Nephron (organoid): ENCODE measurements at regions not wholly inside any gene's neighbourhood (a gene's known extent, or its start where the extent isn't known, plus 50 kb on each side); places are given as distances from the start of the nearest gene placed in this dataset.
"Not testable (repeated sequence)": the region's sequence is repeated elsewhere in the genome, so short reads cannot be mapped to it uniquely, and the experiment has no call there.

Experiments
- H3K27ac Mint-ChIP-seq, 3 experiments: 2 replicates each; pipeline ENCODE4 v1.8.0; 2020; ENCODE audit warnings: mixed read lengths in 3 of 3, mild to moderate bottlenecking in 2 of 3, moderate library complexity in 1 of 3
- H3K27me3 Mint-ChIP-seq: 2 replicates; pipeline ENCODE4 v1.8.0; 2021; ENCODE audit warnings: low read depth, mild to moderate bottlenecking, moderate library complexity, mixed read lengths
- H3K36me3 Mint-ChIP-seq: 2 replicates; pipeline ENCODE4 v1.8.0; 2020; ENCODE audit warnings: low read depth, mixed read lengths
- H3K4me1 Mint-ChIP-seq: 2 replicates; pipeline ENCODE4 v1.8.0; 2020; ENCODE audit warnings: mixed read lengths
- H3K4me3 Mint-ChIP-seq, 3 experiments: 2 replicates each; pipeline ENCODE4 v1.8.0; 2020; ENCODE audit warnings: mild to moderate bottlenecking in 3 of 3, mixed read lengths in 3 of 3, moderate library complexity in 2 of 3
- H3K9me3 Mint-ChIP-seq: 2 replicates; pipeline ENCODE4 v1.8.0; 2020; ENCODE audit warnings: mixed read lengths
- CTCF ChIP-seq, 3 experiments: fragments of 200-600 bp; sonication (generic); IDR thresholded peaks; one replicate each; pipeline ENCODE4 v1.5.0; 2021; ENCODE audit warnings: antibody characterized with exemption in 3 of 3; ENCODE audit not compliant: unreplicated experiment in 3 of 3

DNA sequence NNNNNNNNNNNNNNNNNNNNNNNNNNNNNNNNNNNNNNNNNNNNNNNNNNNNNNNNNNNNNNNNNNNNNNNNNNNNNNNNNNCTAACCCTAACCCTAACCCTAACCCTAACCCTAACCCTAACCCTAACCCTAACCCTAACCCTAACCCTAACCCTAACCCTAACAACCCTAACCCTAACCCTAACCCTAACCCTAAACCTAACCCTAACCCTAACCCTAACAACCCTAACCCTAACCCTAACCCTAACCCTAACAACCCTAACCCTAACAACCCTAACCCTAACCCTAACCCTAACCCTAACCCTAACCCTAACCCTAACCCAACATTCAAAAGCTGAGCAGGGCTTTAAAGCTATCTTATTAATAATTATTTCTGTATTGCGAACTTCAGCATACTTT is 182.5 kb upstream of the FAM20C start:
- H3K27ac Mint-ChIP-seq, H3K27me3 Mint-ChIP-seq, H3K9me3 Mint-ChIP-seq, H3K4me3 Mint-ChIP-seq, H3K4me1 Mint-ChIP-seq, H3K36me3 Mint-ChIP-seq: not testable (repeated sequence)

GRCh38 chr7:32565-33280 is 159.6 kb upstream of the FAM20C start:
- not testable (repeated sequence) for H3K4me1 Mint-ChIP-seq, H3K4me3 Mint-ChIP-seq, H3K9me3 Mint-ChIP-seq, H3K27ac Mint-ChIP-seq, H3K27me3 Mint-ChIP-seq, H3K36me3 Mint-ChIP-seq

DNA sequence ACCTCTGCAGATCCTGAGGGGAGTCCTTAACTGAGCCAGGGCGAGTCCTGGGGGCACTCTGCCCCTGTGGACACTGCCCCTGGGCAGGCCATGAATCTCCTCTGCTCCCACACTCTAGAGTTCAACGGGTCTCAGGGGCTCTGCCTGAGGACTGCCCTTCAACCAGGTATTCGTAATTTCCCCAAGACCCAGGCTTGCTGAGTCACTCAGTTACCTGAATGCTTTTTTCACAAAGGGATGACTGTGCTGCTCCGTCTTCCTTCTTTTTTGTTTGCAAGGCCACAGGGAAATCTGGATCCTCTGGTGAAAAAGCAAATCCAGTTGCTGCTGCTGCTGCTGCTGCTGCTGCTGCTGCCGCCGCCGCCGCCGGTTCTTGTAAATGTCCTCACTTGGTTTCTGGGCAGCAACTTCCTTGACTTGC is 157.2 kb upstream of the FAM20C start:
- not testable (repeated sequence) for H3K4me1 Mint-ChIP-seq, H3K27me3 Mint-ChIP-seq, H3K9me3 Mint-ChIP-seq, H3K4me3 Mint-ChIP-seq, H3K36me3 Mint-ChIP-seq, H3K27ac Mint-ChIP-seq

GRCh38 chr7:36539-36938 is 155.8 kb upstream of the FAM20C start:
- H3K4me1 Mint-ChIP-seq, H3K36me3 Mint-ChIP-seq, H3K27me3 Mint-ChIP-seq, H3K4me3 Mint-ChIP-seq, H3K9me3 Mint-ChIP-seq, H3K27ac Mint-ChIP-seq: not testable (repeated sequence)

DNA sequence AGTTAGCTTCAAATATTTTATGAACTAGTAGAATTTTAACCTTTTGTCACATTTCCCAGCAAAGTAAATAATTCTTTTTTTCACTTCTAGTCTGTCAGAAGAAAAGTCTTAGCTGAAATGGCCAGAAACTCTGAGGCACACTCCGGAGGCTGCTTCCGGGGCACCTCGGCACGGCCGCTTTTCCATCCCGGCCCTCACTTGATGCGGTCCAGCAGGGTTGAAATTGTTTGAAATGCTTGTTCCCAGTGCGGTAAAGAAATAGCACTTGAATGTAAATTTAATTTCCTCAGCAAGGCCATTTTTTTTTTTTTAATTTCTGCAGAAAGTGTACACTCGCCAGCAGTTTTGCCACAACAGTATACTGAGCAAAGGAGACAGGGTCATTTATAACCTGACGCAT is 154.7 kb upstream of the FAM20C start:
- H3K27ac Mint-ChIP-seq, H3K9me3 Mint-ChIP-seq: not testable (repeated sequence)
- peaks cover 17% of the 10 kb centered on the region for H3K27me3 Mint-ChIP-seq

DNA sequence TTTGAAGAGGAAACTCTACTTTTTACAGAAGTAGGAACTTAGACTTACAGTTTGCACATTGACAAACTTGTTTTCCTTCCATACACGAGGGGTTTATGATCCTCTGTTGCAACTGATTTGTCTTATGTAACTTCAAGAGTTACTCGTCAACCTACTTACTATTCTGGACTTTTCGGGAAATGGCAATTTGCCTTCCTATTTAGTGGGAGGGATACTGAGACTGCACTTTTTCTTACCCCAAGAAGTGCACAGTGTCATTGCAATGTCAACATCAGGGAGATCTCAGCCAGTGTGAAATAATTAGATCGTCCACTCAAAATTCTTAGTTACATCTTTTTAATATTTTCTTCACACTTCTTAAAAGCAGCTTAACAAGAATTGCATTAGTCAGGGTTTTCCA is 153.9 kb upstream of the FAM20C start:
- peaks cover 24% of the 10 kb centered on the region for H3K27me3 Mint-ChIP-seq
- H3K4me3 Mint-ChIP-seq, H3K36me3 Mint-ChIP-seq, H3K9me3 Mint-ChIP-seq, H3K4me1 Mint-ChIP-seq, H3K27ac Mint-ChIP-seq: not testable (repeated sequence)

More for the DNA sequence above, 154.7 kb upstream of the FAM20C start:
- not testable (repeated sequence) for H3K4me1 Mint-ChIP-seq, H3K36me3 Mint-ChIP-seq, H3K4me3 Mint-ChIP-seq

GRCh38 chr7:39984-40740 is 152.2 kb upstream of the FAM20C start:
- H3K36me3 Mint-ChIP-seq, H3K4me1 Mint-ChIP-seq, H3K4me3 Mint-ChIP-seq, H3K27ac Mint-ChIP-seq, H3K9me3 Mint-ChIP-seq: not testable (repeated sequence)
- H3K27me3 Mint-ChIP-seq = peaks cover 32% of the 10 kb centered on the region

DNA sequence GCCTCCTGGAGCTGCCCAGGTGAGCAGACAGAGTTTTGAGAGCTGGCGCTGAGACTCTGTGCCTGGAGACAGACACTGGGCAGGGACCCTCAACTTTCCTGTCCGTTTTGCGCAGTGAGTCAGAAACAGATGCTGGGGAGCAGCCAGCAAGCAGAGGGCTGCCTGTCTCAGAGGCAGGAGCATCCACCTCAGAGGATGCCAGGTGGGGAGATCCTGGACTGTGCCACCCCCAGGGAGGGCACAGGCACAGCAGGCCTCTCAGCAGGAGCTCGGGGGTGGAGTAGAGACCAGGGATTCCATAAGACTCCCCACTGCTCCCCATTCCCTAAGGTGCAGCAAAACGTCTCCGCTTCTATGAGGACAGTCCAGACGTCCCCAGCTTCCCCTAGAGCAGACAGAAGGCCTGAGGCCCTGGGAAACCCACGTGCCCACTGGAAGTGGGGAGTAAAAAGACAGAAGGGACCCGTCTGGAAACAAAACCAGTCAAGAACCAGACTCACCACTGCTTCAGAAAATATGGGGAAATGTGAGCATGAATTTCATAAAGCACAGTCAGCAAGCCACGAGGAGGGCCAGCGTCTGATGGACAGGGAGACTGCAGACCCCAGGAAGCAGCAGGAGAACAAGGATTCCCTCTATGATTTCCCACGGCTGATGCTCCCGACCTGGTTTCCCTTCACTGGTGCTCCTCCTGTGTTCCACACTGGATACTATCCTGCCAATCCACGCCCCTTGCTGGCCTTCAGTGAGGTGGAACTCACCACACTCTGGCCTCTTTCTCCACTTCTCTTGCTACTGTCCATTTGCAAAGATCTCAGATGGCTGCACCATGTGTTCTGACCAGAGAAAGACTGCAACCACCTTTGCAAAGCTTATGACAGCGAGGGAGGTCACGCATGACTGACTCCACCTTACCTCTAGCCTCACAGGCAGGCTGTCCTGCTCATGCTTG is 151.3 kb upstream of the FAM20C start:
- Mint-ChIP-seq H3K27ac (no peak overlapping the region), H3K27me3 (peaks cover 40% of the 10 kb centered on the region), H3K36me3 (no peaks in the 10 kb centered on the region), H3K4me1 (peaks cover 3% of the 10 kb centered on the region), H3K9me3 (no peaks in the 10 kb centered on the region), H3K4me3 (no peak overlapping the region)
- TF ChIP-seq CTCF (IDR thresholded peaks at IDR 0.05; ENCODE audit: unreplicated experiment in 3 of 3) = no peak

GRCh38 chr7:41917-42565 is 150.3 kb upstream of the FAM20C start:
- Mint-ChIP-seq H3K36me3 (no peaks in the 10 kb centered on the region), H3K4me3 (no peak overlapping the region), H3K9me3 (no peaks in the 10 kb centered on the region), H3K27me3 (peaks cover 41% of the 10 kb centered on the region), H3K27ac (no peak overlapping the region), H3K4me1 (peaks cover 3% of the 10 kb centered on the region)
- TF ChIP-seq CTCF (IDR thresholded peaks at IDR 0.05; ENCODE audit: unreplicated experiment in 3 of 3) = no peak
